CD4-positive, alpha-beta T cell treated with Interleukin-4 for 4 hours (primary cell): ENCODE measurements at regions not wholly inside any gene's neighbourhood (a gene's known extent, or its start where the extent isn't known, plus 50 kb on each side); places are given as distances from the start of the nearest gene placed in this dataset.
"Not testable (repeated sequence)": the region's sequence is repeated elsewhere in the genome, so short reads cannot be mapped to it uniquely, and the experiment has no call there.

Experiments
- DNase-seq: peaks from one replicate; pipeline ENCODE4 v3.0.0-alpha.2; 2020

GRCh38 chr18:47399475-47399874, 148.0 kb upstream of the SKOR2 start:
- DNase-seq, result no peak

DNA sequence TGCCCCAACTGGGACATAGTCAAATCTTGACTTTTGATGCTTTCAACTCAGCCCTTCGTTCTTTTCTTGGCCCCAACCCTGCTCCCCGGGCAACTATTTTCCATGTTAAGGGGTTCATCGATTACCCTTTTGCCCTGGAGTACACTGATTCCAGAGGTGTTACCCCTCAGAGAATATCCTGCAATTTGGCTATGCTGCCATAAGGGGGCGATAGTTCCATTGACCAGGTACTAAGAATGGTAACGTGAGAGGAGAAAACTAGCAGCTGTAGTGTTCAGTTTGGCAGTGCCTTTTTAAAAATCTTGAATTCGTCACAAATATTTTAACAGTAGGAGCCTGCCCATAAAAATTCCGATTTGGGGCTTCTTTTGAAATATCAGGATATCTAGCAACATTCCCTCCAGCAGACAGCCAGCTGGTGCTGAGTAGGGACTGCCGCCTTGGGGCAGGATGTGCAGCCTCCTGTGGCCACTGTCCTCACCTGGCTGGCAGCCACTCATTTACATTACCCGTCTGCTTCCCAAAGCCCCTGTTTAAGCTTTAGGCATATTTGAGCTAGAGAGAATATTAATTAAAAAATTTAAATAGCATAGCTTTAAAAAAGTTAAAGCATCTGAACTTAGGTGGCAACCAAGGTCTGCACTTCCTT, 146.3 kb upstream of the SKOR2 start:
- DNase-seq, result no peak

- DNase-seq, result no peak
Measured at GRCh38 chr18:47391665-47392064, 140.2 kb upstream of the SKOR2 start.

- DNase-seq, result no peak
Measured at GRCh38 chr18:47390410-47391024, 139.1 kb upstream of the SKOR2 start.

DNA sequence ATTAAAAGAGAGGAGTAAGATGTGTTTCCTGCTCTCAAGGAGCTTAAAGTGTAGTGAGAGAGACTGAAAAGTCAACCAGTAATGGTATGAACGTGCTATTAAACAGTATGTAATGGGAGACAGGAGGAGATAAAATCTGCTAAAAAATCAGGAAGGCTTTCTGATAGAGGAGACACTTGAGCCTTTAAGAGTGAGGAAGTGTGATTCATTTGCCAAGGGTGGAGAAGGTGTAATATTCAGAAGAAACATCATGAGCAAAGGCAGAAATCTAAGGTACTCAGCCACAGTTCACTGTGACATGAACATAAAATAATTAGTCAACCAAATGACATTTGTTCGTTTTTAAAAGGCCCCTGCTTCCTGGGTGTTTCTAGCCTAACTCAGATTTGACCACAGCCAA, 137.8 kb upstream of the SKOR2 start:
- no peak for DNase-seq

DNA sequence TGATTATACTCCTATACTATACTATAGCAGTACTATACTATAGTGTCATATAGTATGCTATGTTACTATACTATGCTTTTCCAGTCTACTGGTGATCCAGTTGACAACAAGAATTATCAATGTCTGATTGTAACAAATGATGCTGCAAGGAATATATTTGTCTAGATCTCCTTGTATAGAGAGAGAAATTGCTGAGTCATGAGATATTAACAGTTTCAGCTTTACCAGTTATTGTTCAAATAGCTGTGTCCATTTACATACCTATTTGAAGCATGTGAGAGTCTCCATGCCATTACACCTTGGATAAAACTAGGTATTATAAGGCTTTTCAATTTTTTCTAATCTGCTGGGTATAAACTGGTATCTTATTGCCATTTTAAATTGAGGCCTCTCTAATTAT, 136.4 kb upstream of the SKOR2 start:
- no peak for DNase-seq

- DNase-seq, result no peak
Measured at GRCh38 chr18:47383729-47384128, 132.3 kb upstream of the SKOR2 start.

DNA sequence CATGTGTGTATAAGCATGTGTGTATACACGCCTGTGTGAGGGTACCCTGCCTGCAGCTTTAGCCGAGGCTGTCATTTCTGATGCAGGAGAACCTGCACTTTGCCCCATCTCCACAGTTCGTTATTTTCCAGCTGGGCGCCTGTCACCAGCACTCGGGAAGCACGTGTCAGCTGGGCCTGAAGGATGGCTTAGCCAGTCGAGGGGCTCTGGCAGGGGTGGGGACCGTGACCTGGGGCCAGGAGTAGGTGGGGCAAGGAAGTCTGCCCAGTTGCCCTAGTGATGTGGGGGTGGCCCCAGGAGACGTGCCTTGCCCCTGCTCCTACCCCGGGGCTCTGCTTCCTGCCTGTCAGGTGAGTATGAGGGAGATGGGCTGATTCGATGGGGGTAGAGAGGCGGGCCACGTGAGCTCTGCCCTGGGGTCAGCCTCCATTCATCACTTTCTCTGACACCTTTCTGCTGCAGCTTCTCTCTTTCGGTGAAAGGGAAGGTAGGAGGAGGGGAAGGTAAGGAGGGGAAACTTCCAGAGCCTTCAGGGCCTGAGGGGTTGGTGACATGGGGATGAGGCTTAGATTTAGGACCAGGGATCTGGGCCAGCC, 130.6 kb upstream of the SKOR2 start:
- no peak for DNase-seq

- DNase-seq, result no peak
Measured at GRCh38 chr18:47380153-47380552, 128.7 kb upstream of the SKOR2 start.

GRCh38 chr18:47373465-47373864, 122.0 kb upstream of the SKOR2 start:
- no peak for DNase-seq

DNA sequence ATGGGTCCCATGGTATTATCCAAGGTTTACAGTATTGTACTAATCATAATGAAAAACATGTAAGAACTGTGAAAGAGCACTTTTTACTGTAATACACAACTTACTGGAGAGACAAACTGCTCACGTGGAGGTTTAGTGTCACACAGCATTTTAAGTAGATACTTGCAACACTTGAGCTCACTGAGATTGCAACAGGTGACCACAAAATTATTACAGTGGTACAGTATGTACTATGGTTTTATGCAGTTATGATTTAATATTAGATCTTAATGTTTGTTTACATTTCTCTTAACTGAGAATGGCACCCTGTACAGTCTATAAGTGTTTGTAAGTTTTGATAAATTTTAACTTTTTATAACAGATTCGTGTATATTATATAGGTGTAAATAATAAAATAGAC, 118.6 kb upstream of the SKOR2 start:
- DNase-seq, result no peak

DNA sequence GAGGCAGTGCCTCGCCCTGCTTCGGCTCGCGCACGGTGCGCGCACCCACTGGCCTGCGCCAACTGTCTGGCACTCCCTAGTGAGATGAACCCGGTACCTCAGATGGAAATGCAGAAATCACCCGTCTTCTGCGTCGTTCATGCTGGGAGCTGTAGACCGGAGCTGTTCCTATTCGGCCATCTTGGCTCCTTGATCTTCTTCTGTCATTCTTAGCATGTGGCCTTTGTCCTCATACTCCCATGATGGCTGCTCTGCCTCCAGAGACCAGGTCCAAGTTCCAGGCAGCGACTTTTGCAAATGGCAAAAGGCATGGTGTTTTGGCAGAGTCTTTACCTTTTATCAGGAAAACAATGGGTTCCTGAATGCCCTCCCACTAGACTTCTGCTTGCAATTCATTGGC, 102.6 kb upstream of the SKOR2 start:
- not testable (repeated sequence) for DNase-seq

DNA sequence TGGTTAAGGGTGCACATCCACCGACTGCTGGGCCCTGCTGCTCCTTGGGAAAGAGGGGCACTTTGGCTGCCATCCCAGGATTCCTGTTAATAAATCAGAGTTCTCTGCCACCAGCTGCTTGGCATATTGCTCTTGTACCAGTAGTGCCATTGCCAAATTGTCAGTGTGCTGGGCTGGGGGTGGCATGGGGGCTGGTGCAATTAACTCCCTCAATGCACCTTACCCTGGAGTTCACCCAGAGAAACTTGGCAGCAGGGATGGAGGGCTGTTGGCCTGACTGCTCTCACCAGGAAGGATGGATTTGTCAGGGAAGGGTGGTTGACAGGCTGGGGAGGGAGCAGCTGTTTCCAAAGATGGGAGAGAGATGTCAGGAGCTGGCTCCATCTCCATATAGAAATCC, 94.6 kb upstream of the SKOR2 start:
- no peak for DNase-seq

DNA sequence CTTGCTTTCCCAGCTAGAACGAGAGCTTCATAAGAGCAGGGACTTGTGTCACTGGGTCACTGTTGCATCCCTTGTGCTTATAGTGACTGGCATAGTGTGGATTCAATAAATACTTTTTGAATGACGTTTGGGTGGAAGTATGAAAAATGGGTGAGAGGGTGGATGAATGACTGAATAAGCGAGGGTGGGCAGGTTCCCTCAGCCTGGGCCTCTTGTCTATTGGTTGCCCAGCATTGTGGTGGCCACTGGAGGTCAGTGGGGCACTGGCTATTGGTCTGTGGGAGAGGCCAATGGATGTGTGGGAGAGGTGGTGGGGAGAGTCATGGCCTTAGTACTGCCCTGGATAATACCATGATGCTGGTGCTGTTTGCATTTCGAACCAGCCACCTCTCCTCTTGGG, 93.8 kb upstream of the SKOR2 start:
- DNase-seq, result no peak

DNA sequence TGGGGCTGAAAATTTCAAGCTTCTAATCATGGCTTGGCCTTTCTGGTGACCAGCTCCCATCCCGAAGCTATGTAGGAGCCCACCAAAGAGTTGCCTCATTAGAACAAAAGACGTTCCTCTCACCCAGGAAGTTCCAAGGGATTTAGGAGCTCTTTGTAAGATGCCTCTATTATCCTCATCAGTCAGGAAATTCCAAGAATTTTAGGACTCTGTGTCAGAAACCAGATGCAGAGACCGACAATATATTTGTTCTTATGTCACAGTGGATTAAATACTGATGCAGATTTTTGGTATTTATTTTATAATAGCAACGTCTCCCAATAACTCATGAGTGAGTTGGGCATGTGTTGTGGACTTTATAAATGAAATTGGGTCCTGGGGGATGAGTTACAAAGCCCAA, 91.8 kb upstream of the SKOR2 start:
- DNase-seq, result no peak

GRCh38 chr18:47342566-47342965, 91.1 kb upstream of the SKOR2 start:
- DNase-seq, result no peak

DNA sequence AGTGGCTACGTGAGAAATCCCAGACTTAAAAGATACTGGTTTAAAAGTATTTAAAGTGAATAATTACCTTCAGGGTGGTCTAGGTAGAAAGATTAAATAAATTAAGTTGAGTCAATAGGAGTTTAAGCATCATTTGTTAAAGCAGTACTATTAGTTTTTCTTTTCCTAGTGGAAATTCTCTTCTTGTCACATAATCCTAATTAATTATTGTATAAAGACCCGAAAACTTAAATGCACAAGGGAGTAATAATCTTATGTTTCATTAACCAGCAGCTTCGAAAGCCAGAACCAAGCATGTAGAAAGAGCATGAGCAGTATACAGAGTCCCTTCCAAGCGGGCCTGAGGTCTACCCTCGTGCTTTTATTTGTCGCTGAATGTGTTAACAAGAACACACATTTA, 90.2 kb upstream of the SKOR2 start:
- DNase-seq, result no peak

DNA sequence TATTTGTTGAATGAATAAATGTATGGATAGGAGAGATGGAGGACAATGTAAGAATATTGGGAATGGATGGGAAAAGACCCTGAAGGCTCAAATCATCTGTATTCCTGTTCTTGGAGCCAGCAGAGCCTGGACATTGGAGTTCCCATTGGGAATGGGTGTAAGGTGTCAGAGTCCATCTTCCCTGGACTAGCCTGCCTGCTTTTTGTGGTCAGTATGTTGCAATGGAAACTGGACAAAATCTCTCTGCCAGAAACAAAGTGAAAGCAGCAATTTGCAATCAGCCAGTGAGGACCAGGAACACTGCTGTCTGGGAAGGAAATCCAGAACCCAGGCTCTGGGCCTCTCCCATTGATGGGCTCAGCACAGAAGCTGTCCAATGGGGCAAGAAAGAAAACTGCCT, 83.5 kb upstream of the SKOR2 start:
- DNase-seq, result no peak

GRCh38 chr18:47333926-47334635, 82.6 kb upstream of the SKOR2 start:
- DNase-seq, result no peak

GRCh38 chr18:47331641-47332040, 80.2 kb upstream of the SKOR2 start:
- no peak for DNase-seq

- no peak for DNase-seq
Measured at GRCh38 chr18:47331026-47331425, 79.6 kb upstream of the SKOR2 start.

GRCh38 chr18:47323158-47323557, 71.7 kb upstream of the SKOR2 start:
- no peak for DNase-seq

GRCh38 chr18:47321815-47322214, 70.4 kb upstream of the SKOR2 start:
- DNase-seq, result no peak

- DNase-seq, result no peak
Measured at GRCh38 chr18:47317824-47318508, 66.5 kb upstream of the SKOR2 start.
